ENCODE measurements at regions not wholly inside any gene's neighbourhood (a gene's known extent, or its start where the extent isn't known, plus 50 kb on each side); places are given as distances from the start of the nearest gene placed in this dataset.

DNA sequence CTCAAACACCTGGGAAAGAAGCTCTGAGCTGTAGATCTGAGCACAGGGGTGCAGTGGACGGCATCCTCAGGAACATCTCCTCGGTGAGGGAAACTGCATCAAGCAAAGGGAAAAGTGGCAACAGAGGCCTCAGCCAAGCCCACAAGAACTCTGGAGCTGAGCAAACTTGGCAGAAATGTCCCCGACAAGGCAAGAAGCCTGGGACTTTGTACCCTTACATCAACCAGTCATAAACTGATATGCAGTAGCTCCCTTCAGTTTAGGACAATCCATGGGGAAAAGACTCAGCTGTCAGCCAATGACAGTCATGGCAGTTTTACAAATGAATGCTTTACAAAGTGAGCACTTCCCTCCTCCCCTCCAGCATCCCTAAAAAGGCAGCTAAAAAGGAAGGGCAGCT lies 210.0 kb upstream of the DYNLRB2 start:
- TF ChIP-seq, protein P1, sequence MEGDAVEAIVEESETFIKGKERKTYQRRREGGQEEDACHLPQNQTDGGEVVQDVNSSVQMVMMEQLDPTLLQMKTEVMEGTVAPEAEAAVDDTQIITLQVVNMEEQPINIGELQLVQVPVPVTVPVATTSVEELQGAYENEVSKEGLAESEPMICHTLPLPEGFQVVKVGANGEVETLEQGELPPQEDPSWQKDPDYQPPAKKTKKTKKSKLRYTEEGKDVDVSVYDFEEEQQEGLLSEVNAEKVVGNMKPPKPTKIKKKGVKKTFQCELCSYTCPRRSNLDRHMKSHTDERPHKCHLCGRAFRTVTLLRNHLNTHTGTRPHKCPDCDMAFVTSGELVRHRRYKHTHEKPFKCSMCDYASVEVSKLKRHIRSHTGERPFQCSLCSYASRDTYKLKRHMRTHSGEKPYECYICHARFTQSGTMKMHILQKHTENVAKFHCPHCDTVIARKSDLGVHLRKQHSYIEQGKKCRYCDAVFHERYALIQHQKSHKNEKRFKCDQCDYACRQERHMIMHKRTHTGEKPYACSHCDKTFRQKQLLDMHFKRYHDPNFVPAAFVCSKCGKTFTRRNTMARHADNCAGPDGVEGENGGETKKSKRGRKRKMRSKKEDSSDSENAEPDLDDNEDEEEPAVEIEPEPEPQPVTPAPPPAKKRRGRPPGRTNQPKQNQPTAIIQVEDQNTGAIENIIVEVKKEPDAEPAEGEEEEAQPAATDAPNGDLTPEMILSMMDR (conservative IDR thresholded peaks at IDR 0.05): no peak
- no peak for TF ChIP-seq ZFX (IDR thresholded peaks at IDR 0.05)

All from C4-2B (cell line).